CD4-positive, alpha-beta T cell (primary cell): ENCODE measurements at regions not wholly inside any gene's neighbourhood (a gene's known extent, or its start where the extent isn't known, plus 50 kb on each side); places are given as distances from the start of the nearest gene placed in this dataset.

Experiments used
- ATAC-seq: fragments of 200-7000 bp; cut with Tn5 transposase; one replicate; pipeline ENCODE4 v1.10.0; 2022; ENCODE audit warnings: mild to moderate bottlenecking; ENCODE audit not compliant: poor library complexity
- CTCF ChIA-PET: fragments of 350-600 bp; sonication (Branson Sonifier 250); formaldehyde crosslinking; loops from one replicate; lab custom pipeline; 2021; ENCODE audit warnings: antibody characterized with exemption, inconsistent platforms; lab: Charles Lee
- POLR2A ChIA-PET: fragments of 350-600 bp; sonication (Branson Sonifier 250); formaldehyde crosslinking; loops from one replicate; lab custom pipeline; 2021; ENCODE audit warnings: antibody characterized with exemption, inconsistent platforms; lab: Charles Lee
- DNase-seq, 14 experiments: peaks; one replicate each; pipeline ENCODE4 v3.0.0-alpha.2; 2013 to 2020; ENCODE audit warnings: mixed read lengths in 2 of 14
- H3K27ac ChIP-seq, 2 donors: one replicate each; pipeline versions ENCODE4 v1.5.1 to v1.7.0; 2013; ENCODE audit warnings: low read length in 2 of 2, low read depth in 1 of 2, mild to moderate bottlenecking in 1 of 2
- H3K27me3 ChIP-seq, 2 experiments: 1 replicate in 1 of 2; 2 replicates in 1 of 2; pipeline versions ENCODE4 v1.6.1 to v1.7.0; 2013; ENCODE audit warnings: low read length in 2 of 2, control low read depth in 1 of 2, mild to moderate bottlenecking in 1 of 2, moderate library complexity in 1 of 2; ENCODE audit not compliant: insufficient read depth in 2 of 2, control insufficient read depth in 1 of 2
- H3K36me3 ChIP-seq: one replicate; pipeline ENCODE4 v1.6.1; 2013; ENCODE audit warnings: low read length, control low read depth; ENCODE audit not compliant: insufficient read depth
- H3K4me1 ChIP-seq: one replicate; pipeline ENCODE4 v1.6.1; 2013; ENCODE audit warnings: low read length, control low read depth; ENCODE audit not compliant: insufficient read depth
- H3K4me3 ChIP-seq: one replicate; pipeline ENCODE4 v1.5.1; 2013; ENCODE audit warnings: mild to moderate bottlenecking, low read length, moderate library complexity
- H3K9me3 ChIP-seq, 2 experiments: 1 replicate in 1 of 2; 2 replicates in 1 of 2; pipeline versions ENCODE4 v1.6.1 to v1.7.0; 2013; ENCODE audit warnings: low read length in 2 of 2, mild to moderate bottlenecking in 2 of 2, control low read depth in 1 of 2, moderate library complexity in 1 of 2; ENCODE audit not compliant: control insufficient read depth in 1 of 2, insufficient read depth in 1 of 2
- H3K27ac Mint-ChIP-seq: one replicate; pipeline ENCODE4 v1.8.0; 2020; ENCODE audit warnings: mixed read lengths
- H3K27me3 Mint-ChIP-seq: one replicate; pipeline ENCODE4 v1.8.0; 2021; ENCODE audit warnings: mixed read lengths
- H3K36me3 Mint-ChIP-seq: one replicate; pipeline ENCODE4 v1.8.0; 2021; ENCODE audit warnings: low read depth, mixed read lengths
- H3K4me1 Mint-ChIP-seq: one replicate; pipeline ENCODE4 v1.8.0; 2021; ENCODE audit warnings: low read depth, mixed read lengths
- H3K4me3 Mint-ChIP-seq: one replicate; pipeline ENCODE4 v1.8.0; 2020; ENCODE audit warnings: mild to moderate bottlenecking, mixed read lengths
- H3K9me3 Mint-ChIP-seq: one replicate; pipeline ENCODE4 v1.8.0; 2020; ENCODE audit warnings: mixed read lengths
- CTCF ChIP-seq: fragments of 200-600 bp; IDR thresholded peaks from one replicate; pipeline ENCODE4 v1.8.0; 2022; ENCODE audit warnings: antibody characterized with exemption, mild to moderate bottlenecking
- intact Hi-C, 2 experiments: fragments of 100-400 bp; cut with DNase I in 1 of 2; cut with micrococcal nuclease in 1 of 2; formaldehyde crosslinking; loops; one replicate each; pipeline versions ENCODE4 v1.15.1 to v1.9.0; 2023 to 2025; cut with DNase I, micrococcal nuclease

- H3K4me3 ChIP-seq, result no peak overlapping the region
- ATAC-seq (no peak), DNase-seq (no peak)
- peaks cover 13% of the 10 kb centered on the region for H3K9me3 Mint-ChIP-seq
- ChIA-PET CTCF (no interaction called here), POLR2A (no interaction called here)
- no peaks in the 10 kb centered on the region for H3K27me3 ChIP-seq
- no peaks in the 10 kb centered on the region for H3K27me3 Mint-ChIP-seq
- no peak overlapping the region for H3K4me3 Mint-ChIP-seq
- H3K36me3 Mint-ChIP-seq, result no peaks in the 10 kb centered on the region
- no peak overlapping the region for H3K27ac ChIP-seq
- intact Hi-C loops, result no loop called here
- no peak for TF ChIP-seq CTCF
- H3K27ac Mint-ChIP-seq, result no peak overlapping the region
- no peaks in the 10 kb centered on the region for H3K36me3 ChIP-seq
- no peaks in the 10 kb centered on the region for H3K4me1 ChIP-seq
- peaks cover 0 to 4% of the 10 kb centered on the region in 2 experiments for H3K9me3 ChIP-seq
- no peaks in the 10 kb centered on the region for H3K4me1 Mint-ChIP-seq
Observed at GRCh38 chr2:13986119-13986720, 646.3 kb upstream of the LRATD1 start.

GRCh38 chr2:13996527-13996926 is 636.0 kb upstream of the LRATD1 start:
- Histone ChIP-seq H3K27me3 (no peaks in the 10 kb centered on the region), H3K4me3 (no peak overlapping the region), H3K27ac (no peak overlapping the region), H3K36me3 (no peaks in the 10 kb centered on the region), H3K9me3 (peaks cover 0 to 7% of the 10 kb centered on the region in 2 experiments), H3K4me1 (no peaks in the 10 kb centered on the region)
- ChIA-PET CTCF (no interaction called here), POLR2A (no interaction called here)
- TF ChIP-seq CTCF, result no peak
- ATAC-seq, result no peak
- Mint-ChIP-seq H3K4me3 (no peak overlapping the region), H3K27me3 (no peaks in the 10 kb centered on the region), H3K4me1 (no peaks in the 10 kb centered on the region), H3K27ac (no peak overlapping the region), H3K36me3 (no peaks in the 10 kb centered on the region), H3K9me3 (peaks cover 10% of the 10 kb centered on the region)
- DNase-seq, result no peak
- intact Hi-C loops, result no loop called here

- CTCF ChIA-PET, result no interaction called here
- intact Hi-C loops, result no loop called here
- no peak overlapping the region for H3K4me3 ChIP-seq
- H3K4me1 ChIP-seq, result no peaks in the 10 kb centered on the region
- ATAC-seq (no peak), DNase-seq (no peak)
- TF ChIP-seq CTCF, result no peak
- no peak overlapping the region for H3K27ac ChIP-seq
- POLR2A ChIA-PET, result no interaction called here
- no peaks in the 10 kb centered on the region for H3K27me3 ChIP-seq
- H3K9me3 Mint-ChIP-seq, result peaks cover 6% of the 10 kb centered on the region
- H3K27me3 Mint-ChIP-seq, result no peaks in the 10 kb centered on the region
- H3K36me3 ChIP-seq, result no peaks in the 10 kb centered on the region
- no peak overlapping the region for H3K27ac Mint-ChIP-seq
- H3K4me1 Mint-ChIP-seq, result no peaks in the 10 kb centered on the region
- no peak overlapping the region for H3K4me3 Mint-ChIP-seq
- H3K36me3 Mint-ChIP-seq, result no peaks in the 10 kb centered on the region
- peaks cover 0 to 6% of the 10 kb centered on the region in 2 experiments for H3K9me3 ChIP-seq
Observed at GRCh38 chr2:14011190-14011589, 621.3 kb upstream of the LRATD1 start.
